ENCODE measurements at regions not wholly inside any gene's neighbourhood (a gene's known extent, or its start where the extent isn't known, plus 50 kb on each side); places are given as distances from the start of the nearest gene placed in this dataset.

DNA sequence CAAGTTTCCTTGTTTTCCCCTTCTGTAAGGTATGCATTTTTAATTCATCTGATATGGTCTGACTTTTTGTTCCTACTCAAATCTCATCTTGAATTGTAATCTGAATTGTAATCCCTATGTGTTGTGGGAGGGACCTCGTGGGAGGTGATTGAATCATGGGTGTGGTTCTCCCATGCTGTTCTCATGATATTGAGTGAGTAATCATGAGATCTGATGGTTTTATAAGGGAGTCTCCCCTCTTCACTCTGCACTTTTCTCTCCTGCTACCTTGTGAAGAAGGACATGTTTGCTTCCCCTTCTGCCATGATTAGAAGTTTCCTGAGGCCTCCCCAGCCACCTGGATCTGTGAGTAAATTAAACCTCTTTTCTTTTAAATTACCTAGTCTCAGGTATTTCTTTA lies 476.1 kb downstream of the LPIN1 start:
- H3K27me3 ChIP-seq (ENCODE audit: control insufficient read depth in 2 of 2, insufficient read depth in 2 of 2, low read length in 2 of 2) = no peaks in the 10 kb centered on the region
- H3K4me3 ChIP-seq (replicated peaks in 1 of 3; ENCODE audit: insufficient read depth in 1 of 3, low read depth in 1 of 3, low read length in 3 of 3) = no peak overlapping the region
- H3K9me1 ChIP-seq (replicated peaks; ENCODE audit: control insufficient read depth, extremely low read depth, insufficient read depth, low read length) = no peaks in the 10 kb centered on the region
- no peaks in the 10 kb centered on the region for H4K20me1 ChIP-seq (replicated peaks; ENCODE audit: control insufficient read depth, extremely low read depth, insufficient read depth, low read length)
- no peaks in the 10 kb centered on the region for H3K79me2 ChIP-seq (ENCODE audit: control insufficient read depth, insufficient read depth, low read length)
- ChIA-PET CTCF (no interaction called here), POLR2A (no interaction called here)
- FAIRE-seq = no peak
- no peak overlapping the region for H2AFZ ChIP-seq (ENCODE audit: low read depth, low read length)
- intact Hi-C loops (cut with micrococcal nuclease) = no loop called here
- TF ChIP-seq EZH2 (IDR thresholded peaks at IDR 0.05; ENCODE audit: borderline replicate concordance, low read depth, low read length, severe bottlenecking) = no peak
- H3K4me2 ChIP-seq (ENCODE audit: insufficient read depth, low read length) = no peak overlapping the region
- no peaks in the 10 kb centered on the region for H3K36me3 ChIP-seq (ENCODE audit: control insufficient read depth in 2 of 2, extremely low read depth in 1 of 2, insufficient read depth in 2 of 2, low read length in 2 of 2)
- no peak overlapping the region for H3K9ac ChIP-seq (replicated peaks; ENCODE audit: extremely low read depth, insufficient read depth, low read length)
- no peaks in the 10 kb centered on the region for H3K4me1 ChIP-seq (ENCODE audit: control insufficient read depth, extremely low read depth, insufficient read depth, low read length)
- H3K27ac ChIP-seq (ENCODE audit: insufficient read depth, low read depth, low read length) = no peak overlapping the region
- DNase-seq (ENCODE audit: low read depth, low spot score) = no peak
- dilution Hi-C loops (cut with MboI; ENCODE audit: extremely low pct_ligation_motif_present, low sequenced_read_pairs) = no loop called here
- peaks cover 2% of the 10 kb centered on the region for H3K9me3 ChIP-seq (replicated peaks; ENCODE audit: control insufficient read depth, insufficient read depth, low read length)
- no TSS peak for BruUV-seq (replicated peaks)

DNA sequence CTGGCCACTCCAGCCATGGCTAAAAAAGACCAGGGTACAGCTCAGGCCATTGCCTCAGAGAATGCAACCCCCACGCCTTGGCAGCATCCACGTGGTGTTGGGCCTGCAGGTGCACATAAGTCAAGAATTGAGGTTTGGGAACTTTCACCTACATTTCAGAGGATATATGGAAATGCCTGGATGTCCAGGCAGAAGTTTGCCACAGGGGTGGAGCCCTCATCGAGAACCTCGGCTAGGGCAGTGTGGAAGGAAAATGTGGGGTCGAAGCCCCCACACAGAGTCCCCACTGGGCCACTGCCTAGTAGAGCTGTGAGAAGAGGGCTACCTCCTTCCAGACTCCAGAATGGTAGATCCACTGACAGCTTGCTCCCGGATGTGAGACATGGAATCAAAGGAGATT lies 477.3 kb downstream of the LPIN1 start:
- intact Hi-C loops (cut with micrococcal nuclease) = no loop called here
- TF ChIP-seq EZH2 (IDR thresholded peaks at IDR 0.05; ENCODE audit: borderline replicate concordance, low read depth, low read length, severe bottlenecking) (no peak), POLR2AphosphoS5 (IDR thresholded peaks at IDR 0.05; ENCODE audit: insufficient read depth, low read depth, low read length) (no peak), FOS (IDR thresholded peaks at IDR 0.05; ENCODE audit: borderline replicate concordance, insufficient read depth, low read length) (no peak), JUN (IDR thresholded peaks at IDR 0.05; ENCODE audit: borderline replicate concordance, insufficient read depth, insufficient read length, low read depth) (no peak), POLR2A (IDR thresholded peaks at IDR 0.05; ENCODE audit: low read depth, low read length) (no peak), MYC (IDR thresholded peaks at IDR 0.05; ENCODE audit: low read depth, low read length) (no peak), GATA2 (IDR thresholded peaks at IDR 0.05; ENCODE audit: insufficient read depth, insufficient read length, low read depth, low read length) (no peak)
- TF ChIP-seq, protein P1, sequence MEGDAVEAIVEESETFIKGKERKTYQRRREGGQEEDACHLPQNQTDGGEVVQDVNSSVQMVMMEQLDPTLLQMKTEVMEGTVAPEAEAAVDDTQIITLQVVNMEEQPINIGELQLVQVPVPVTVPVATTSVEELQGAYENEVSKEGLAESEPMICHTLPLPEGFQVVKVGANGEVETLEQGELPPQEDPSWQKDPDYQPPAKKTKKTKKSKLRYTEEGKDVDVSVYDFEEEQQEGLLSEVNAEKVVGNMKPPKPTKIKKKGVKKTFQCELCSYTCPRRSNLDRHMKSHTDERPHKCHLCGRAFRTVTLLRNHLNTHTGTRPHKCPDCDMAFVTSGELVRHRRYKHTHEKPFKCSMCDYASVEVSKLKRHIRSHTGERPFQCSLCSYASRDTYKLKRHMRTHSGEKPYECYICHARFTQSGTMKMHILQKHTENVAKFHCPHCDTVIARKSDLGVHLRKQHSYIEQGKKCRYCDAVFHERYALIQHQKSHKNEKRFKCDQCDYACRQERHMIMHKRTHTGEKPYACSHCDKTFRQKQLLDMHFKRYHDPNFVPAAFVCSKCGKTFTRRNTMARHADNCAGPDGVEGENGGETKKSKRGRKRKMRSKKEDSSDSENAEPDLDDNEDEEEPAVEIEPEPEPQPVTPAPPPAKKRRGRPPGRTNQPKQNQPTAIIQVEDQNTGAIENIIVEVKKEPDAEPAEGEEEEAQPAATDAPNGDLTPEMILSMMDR (IDR thresholded peaks at IDR 0.05; ENCODE audit: extremely low read depth in 1 of 2, insufficient read depth in 1 of 2, low read depth in 1 of 2, low read length in 2 of 2) = no peak
- TF ChIP-seq, protein P2, sequence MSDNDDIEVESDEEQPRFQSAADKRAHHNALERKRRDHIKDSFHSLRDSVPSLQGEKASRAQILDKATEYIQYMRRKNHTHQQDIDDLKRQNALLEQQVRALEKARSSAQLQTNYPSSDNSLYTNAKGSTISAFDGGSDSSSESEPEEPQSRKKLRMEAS (IDR thresholded peaks at IDR 0.05; ENCODE audit: insufficient read depth, insufficient read length) = no peak
- no TSS peak for BruUV-seq (replicated peaks)
- no peaks in the 10 kb centered on the region for H4K20me1 ChIP-seq (replicated peaks; ENCODE audit: control insufficient read depth, extremely low read depth, insufficient read depth, low read length)
- H3K36me3 ChIP-seq (ENCODE audit: control insufficient read depth in 2 of 2, extremely low read depth in 1 of 2, insufficient read depth in 2 of 2, low read length in 2 of 2) = no peaks in the 10 kb centered on the region
- no peaks in the 10 kb centered on the region for H3K4me1 ChIP-seq (ENCODE audit: control insufficient read depth, extremely low read depth, insufficient read depth, low read length)
- H3K79me2 ChIP-seq (ENCODE audit: control insufficient read depth, insufficient read depth, low read length) = no peaks in the 10 kb centered on the region
- H3K27ac ChIP-seq (ENCODE audit: insufficient read depth, low read depth, low read length) = no peak overlapping the region
- H3K27me3 ChIP-seq (ENCODE audit: control insufficient read depth in 2 of 2, insufficient read depth in 2 of 2, low read length in 2 of 2) = no peaks in the 10 kb centered on the region
- POLR2A ChIA-PET = no interaction called here
- CTCF ChIA-PET = no interaction called here
- no peak overlapping the region for H2AFZ ChIP-seq (ENCODE audit: low read depth, low read length)
- no peak for DNase-seq (ENCODE audit: low read depth, low spot score)
- no peak overlapping the region for H3K4me2 ChIP-seq (ENCODE audit: insufficient read depth, low read length)
- H3K9me1 ChIP-seq (replicated peaks; ENCODE audit: control insufficient read depth, extremely low read depth, insufficient read depth, low read length) = no peaks in the 10 kb centered on the region
- dilution Hi-C loops (cut with MboI; ENCODE audit: extremely low pct_ligation_motif_present, low sequenced_read_pairs) = no loop called here
- H3K9me3 ChIP-seq (replicated peaks; ENCODE audit: control insufficient read depth, insufficient read depth, low read length) = peaks cover 2% of the 10 kb centered on the region
- no peak for FAIRE-seq
- no peak overlapping the region for H3K9ac ChIP-seq (replicated peaks; ENCODE audit: extremely low read depth, insufficient read depth, low read length)
- no peak overlapping the region for H3K4me3 ChIP-seq (replicated peaks in 1 of 3; ENCODE audit: insufficient read depth in 1 of 3, low read depth in 1 of 3, low read length in 3 of 3)

All from endothelial cell of umbilical vein (primary cell).